ENCODE measurements at regions not wholly inside any gene's neighbourhood (a gene's known extent, or its start where the extent isn't known, plus 50 kb on each side); places are given as distances from the start of the nearest gene placed in this dataset.

DNA sequence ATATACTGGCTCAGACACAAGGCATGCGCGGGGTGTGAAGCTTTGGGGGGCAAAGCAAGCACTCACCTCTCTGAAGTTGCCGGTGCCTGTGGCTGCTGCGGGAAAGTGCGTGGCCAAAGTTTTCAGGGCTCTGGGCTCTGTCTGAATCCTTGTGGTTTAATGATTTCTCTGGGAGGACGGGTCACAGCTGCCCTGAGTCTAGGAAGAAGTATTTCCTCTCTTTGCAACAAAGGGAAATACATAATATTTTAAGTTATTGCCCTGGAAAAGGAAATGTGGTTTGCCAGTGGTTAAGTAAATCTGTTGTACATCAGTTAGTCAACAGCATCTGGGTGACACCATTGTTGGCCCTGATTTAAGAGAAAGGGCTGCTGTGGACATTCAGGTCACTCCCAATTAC, 56.7 kb upstream of the ZDBF2 start:
- no peak overlapping the region for H3K4me2 ChIP-seq (ENCODE audit: control insufficient read depth, insufficient read depth)
- no peak overlapping the region for H3K9ac ChIP-seq (ENCODE audit: control insufficient read depth, insufficient read depth, low read length)
- ATAC-seq (no peak), DNase-seq (ENCODE audit: low read depth, low spot score) (no peak), FAIRE-seq (no peak)
- POLR2A ChIA-PET, result no interaction called here
- no peak overlapping the region for H2AFZ ChIP-seq (ENCODE audit: control insufficient read depth, low read depth, low read length)
- H3K9me3 ChIP-seq (replicated peaks; ENCODE audit: control insufficient read depth, insufficient read depth, low read length), result no peaks in the 10 kb centered on the region
- H3K4me3 ChIP-seq, result no peak overlapping the region
- H3K4me1 ChIP-seq (ENCODE audit: control insufficient read depth, insufficient read depth, low read length), result no peaks in the 10 kb centered on the region
- no peaks in the 10 kb centered on the region for H3K36me3 ChIP-seq (ENCODE audit: control insufficient read depth in 2 of 2, insufficient read depth in 2 of 2, low read length in 1 of 2)
- 47% methylated on average over 6 of the region's 6 CpGs for WGBS (ENCODE audit: insufficient coverage, insufficient replicate concordance, low lambda C conversion rate, missing lambda C conversion rate)
- in situ Hi-C loops (cut with MboI), result no loop called here
- SMC1A ChIA-PET (ENCODE audit: uncharacterized antibody, unreplicated experiment), result interaction anchor here (1.6 kb wide), 1 partner anchor 14 kb away, joined by 5 read pairs; no protein-coding TSS in a partner anchor
- RAD21 ChIA-PET (ENCODE audit: unreplicated experiment), result no interaction called here
- H3K27ac ChIP-seq (ENCODE audit: control insufficient read depth, insufficient read depth), result no peak overlapping the region
- no peaks in the 10 kb centered on the region for H4K20me1 ChIP-seq (ENCODE audit: control insufficient read depth, insufficient read depth)
- intact Hi-C loops (cut with micrococcal nuclease; ENCODE audit: unreplicated experiment), result no loop called here
- CTCF ChIA-PET, result no interaction called here
- TF ChIP-seq ZBTB4 (CRISPR knock-in tag; IDR thresholded peaks at IDR 0.05), result no peak
- TF ChIP-seq WRNIP1 (IDR thresholded peaks at IDR 0.05; ENCODE audit: borderline replicate concordance, low read depth, low read length), result no peak
- no peak for TF ChIP-seq SP1 (IDR thresholded peaks at IDR 0.05; ENCODE audit: low read depth, low read length)
- TF ChIP-seq CHD2 (IDR thresholded peaks at IDR 0.05; ENCODE audit: borderline replicate concordance, low read depth, low read length), result no peak
- no peak for TF ChIP-seq NFIC (IDR thresholded peaks at IDR 0.05; ENCODE audit: low read depth, low read length)
- TF ChIP-seq, protein P1, sequence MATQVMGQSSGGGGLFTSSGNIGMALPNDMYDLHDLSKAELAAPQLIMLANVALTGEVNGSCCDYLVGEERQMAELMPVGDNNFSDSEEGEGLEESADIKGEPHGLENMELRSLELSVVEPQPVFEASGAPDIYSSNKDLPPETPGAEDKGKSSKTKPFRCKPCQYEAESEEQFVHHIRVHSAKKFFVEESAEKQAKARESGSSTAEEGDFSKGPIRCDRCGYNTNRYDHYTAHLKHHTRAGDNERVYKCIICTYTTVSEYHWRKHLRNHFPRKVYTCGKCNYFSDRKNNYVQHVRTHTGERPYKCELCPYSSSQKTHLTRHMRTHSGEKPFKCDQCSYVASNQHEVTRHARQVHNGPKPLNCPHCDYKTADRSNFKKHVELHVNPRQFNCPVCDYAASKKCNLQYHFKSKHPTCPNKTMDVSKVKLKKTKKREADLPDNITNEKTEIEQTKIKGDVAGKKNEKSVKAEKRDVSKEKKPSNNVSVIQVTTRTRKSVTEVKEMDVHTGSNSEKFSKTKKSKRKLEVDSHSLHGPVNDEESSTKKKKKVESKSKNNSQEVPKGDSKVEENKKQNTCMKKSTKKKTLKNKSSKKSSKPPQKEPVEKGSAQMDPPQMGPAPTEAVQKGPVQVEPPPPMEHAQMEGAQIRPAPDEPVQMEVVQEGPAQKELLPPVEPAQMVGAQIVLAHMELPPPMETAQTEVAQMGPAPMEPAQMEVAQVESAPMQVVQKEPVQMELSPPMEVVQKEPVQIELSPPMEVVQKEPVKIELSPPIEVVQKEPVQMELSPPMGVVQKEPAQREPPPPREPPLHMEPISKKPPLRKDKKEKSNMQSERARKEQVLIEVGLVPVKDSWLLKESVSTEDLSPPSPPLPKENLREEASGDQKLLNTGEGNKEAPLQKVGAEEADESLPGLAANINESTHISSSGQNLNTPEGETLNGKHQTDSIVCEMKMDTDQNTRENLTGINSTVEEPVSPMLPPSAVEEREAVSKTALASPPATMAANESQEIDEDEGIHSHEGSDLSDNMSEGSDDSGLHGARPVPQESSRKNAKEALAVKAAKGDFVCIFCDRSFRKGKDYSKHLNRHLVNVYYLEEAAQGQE (IDR thresholded peaks at IDR 0.05; ENCODE audit: low read depth, low read length), result no peak
- no peak for TF ChIP-seq SMARCA5 (IDR thresholded peaks at IDR 0.05)
- no peak for TF ChIP-seq RELA (IDR thresholded peaks at IDR 0.05; ENCODE audit: borderline replicate concordance, partially characterized antibody)
- TF ChIP-seq HCFC1 (IDR thresholded peaks at IDR 0.05; ENCODE audit: low read length), result no peak
- no peak for TF ChIP-seq NBN (IDR thresholded peaks at IDR 0.05)
- no peak for TF ChIP-seq TBL1XR1 (IDR thresholded peaks at IDR 0.05; ENCODE audit: low read depth, low read length)
- no peak for TF ChIP-seq ZNF274 (IDR thresholded peaks at IDR 0.05; ENCODE audit: insufficient read depth, insufficient read length)
- TF ChIP-seq YY1 (IDR thresholded peaks at IDR 0.05; ENCODE audit: low read depth, low read length), result no peak
- no peak for TF ChIP-seq CHD1 (IDR thresholded peaks at IDR 0.05; ENCODE audit: low read depth, low read length)
- TF ChIP-seq, protein P2, sequence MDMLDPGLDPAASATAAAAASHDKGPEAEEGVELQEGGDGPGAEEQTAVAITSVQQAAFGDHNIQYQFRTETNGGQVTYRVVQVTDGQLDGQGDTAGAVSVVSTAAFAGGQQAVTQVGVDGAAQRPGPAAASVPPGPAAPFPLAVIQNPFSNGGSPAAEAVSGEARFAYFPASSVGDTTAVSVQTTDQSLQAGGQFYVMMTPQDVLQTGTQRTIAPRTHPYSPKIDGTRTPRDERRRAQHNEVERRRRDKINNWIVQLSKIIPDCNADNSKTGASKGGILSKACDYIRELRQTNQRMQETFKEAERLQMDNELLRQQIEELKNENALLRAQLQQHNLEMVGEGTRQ (IDR thresholded peaks at IDR 0.05; ENCODE audit: borderline replicate concordance, low read depth, low read length), result no peak
- TF ChIP-seq POLR2AphosphoS2 (IDR thresholded peaks at IDR 0.05; ENCODE audit: low read depth, low read length), result no peak
- no TSS peak for BruUV-seq (replicated peaks)
- H3K27me3 ChIP-seq (replicated peaks in 1 of 2; ENCODE audit: control insufficient read depth in 2 of 2, insufficient read depth in 2 of 2, low read length in 1 of 2), result no peaks in the 10 kb centered on the region
- no peaks in the 10 kb centered on the region for H3K79me2 ChIP-seq (ENCODE audit: control insufficient read depth, insufficient read depth, low read length)
